Activated CD4-positive, alpha-beta T cell treated with anti-CD3 and anti-CD28 coated beads, Interleukin-2, amount 50 U/mL, for 16 hours (primary cell): ENCODE measurements at regions not wholly inside any gene's neighbourhood (a gene's known extent, or its start where the extent isn't known, plus 50 kb on each side); places are given as distances from the start of the nearest gene placed in this dataset.
"Not testable (repeated sequence)": the region's sequence is repeated elsewhere in the genome, so short reads cannot be mapped to it uniquely, and the experiment has no call there.

Source experiments
- DNase-seq: peaks from one replicate; pipeline ENCODE4 v3.0.0-alpha.2; 2020

DNA sequence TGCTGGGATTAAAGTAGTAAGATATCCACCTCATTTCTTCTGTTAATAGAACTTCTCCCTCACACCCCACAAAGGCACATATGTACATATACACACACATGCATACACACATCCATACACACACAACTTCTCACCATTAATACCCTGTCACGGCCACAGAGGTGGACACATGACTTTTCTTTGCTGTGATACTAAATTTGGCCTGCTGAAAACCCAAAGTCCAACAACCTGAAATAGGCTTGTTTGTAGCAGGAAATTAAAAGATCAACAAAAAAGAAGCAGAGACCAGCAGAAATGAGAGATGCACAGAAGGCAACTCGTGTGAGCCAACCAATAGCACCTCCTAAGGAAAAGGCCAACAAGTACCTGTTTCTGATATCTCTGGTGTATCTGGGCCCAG, 128.7 kb upstream of the PCGF5 start:
- no peak for DNase-seq

DNA sequence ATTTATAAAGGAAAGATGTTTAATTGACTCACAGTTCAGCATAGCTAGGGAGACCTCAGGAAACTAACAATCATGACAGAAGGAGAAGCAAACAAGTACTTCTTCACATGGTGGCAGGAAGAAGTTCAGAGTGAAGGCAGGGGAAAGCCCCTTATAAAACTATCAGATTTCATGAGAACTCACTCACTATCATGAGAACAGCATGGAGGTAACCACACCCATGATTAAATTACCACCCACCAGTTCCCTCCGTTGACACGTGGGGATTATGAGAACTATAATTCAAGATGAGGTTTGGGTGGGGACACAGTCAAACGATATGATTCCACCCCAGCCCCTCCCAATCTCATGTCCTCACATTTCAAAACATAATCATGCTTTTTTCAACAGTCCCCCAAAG, 124.2 kb upstream of the PCGF5 start:
- no peak for DNase-seq

DNA sequence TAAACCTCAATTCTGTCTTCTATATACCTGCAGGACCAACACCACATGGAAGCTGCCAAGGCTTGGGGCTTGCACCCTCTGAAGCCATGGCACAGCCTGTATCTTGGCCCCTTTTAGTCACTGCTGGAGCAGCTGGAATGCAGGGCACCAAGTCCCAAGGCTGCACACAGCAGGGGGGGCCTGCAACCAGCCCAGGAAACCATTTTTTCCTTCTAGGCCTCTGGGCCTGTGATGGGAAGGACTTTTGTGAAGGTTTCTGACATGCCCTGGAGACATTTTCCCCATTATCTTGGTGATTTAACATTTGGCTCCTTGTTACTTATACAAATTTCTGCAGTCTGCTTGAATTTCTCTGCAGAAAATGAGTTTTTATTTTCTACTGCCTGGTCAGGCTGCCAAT, 123.2 kb upstream of the PCGF5 start:
- no peak for DNase-seq

DNA sequence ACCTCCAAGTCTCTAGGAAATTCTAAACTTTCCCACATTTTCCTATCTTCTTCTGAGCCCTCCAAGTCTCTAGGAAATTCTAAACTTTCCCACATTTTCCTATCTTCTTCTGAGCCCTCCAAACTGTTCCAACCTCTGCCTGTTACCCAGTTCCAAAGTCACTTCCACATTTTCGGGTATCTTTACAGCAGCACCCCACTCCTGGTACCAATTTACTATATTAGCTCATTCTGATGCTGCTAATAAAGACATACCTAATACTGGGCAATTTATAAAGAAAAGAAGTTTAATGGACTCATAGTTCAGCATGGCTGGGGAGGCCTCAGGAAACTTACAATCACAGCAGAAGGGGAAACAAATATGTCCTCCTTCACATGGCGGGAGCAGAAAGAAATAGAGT, 122.4 kb upstream of the PCGF5 start:
- not testable (repeated sequence) for DNase-seq

DNA sequence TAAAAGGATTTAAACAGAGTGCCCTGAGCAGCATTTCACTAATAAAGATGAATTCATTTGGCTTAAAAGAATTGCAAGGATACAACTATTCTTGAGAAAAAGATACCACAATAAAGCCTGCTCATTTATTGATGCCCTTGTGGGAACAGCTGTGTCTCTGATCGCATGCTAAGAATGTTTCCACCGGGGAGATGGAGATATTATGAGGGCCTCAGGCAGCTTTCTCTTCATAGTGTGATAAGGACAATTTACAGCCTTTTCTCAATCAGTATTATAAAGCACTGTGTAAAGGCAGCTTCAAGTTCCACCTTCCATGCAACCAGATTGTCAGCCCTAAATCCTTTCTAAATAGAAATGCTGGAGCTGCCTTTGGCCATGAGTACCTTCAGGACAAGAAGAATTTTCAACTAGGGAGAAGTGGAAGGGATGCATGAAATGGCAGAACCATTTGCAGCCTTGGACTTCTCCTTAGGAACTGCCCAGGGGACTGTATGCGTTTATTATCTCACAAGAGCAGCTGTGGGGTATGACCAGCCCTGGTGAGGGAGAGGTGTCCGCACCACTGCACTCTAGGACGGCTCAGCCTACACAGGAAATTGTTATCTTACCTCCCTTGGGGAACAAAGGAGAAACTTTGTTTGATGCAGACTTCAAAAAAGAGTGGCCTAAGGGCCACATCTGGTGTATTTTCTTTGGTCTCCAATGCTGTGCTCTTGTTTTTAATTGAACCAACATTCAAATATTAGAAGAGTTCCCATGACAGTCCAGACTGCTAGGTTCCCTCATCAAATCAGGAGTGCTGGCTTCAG, 116.9 kb upstream of the PCGF5 start:
- DNase-seq = no peak

DNA sequence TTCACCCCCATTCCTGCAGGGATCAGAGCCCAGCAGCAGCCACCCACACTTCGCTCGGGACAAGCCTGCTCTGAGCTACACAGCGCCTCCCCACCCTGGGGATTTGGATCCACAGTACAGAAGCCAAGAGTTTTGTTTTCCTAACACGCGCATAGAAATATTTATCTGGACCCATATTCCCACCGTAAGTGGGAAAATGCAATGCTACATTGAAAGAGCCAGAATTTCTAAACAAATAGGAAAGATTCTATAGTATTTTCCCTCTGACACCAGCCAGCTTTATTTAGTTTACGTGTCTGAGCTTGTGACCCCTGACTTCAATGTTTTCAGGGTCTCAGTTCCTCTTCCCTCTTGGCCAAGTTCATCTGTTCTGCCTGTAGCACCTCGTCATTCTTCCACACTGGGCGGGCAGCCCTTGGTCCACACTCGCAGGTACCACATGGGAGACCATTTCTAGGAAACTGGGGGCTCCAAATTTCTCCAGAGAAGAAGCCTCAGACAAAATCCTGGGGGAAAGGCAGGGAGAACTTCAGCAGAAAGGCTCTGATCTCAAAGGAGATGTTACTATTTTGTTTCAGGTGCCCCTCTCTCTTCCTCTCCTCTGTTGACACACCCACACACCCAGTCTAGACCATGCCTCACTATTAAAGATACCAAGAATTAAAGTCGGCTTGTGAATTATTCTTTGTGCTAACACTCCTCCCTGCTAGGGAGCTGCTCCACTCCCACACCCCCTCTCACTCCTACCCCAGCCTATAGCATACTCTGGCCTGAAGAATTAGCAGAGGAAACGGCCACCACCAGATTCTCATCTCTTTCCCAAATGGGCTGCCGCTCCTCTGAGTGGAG, 116.0 kb upstream of the PCGF5 start:
- no peak for DNase-seq

DNA sequence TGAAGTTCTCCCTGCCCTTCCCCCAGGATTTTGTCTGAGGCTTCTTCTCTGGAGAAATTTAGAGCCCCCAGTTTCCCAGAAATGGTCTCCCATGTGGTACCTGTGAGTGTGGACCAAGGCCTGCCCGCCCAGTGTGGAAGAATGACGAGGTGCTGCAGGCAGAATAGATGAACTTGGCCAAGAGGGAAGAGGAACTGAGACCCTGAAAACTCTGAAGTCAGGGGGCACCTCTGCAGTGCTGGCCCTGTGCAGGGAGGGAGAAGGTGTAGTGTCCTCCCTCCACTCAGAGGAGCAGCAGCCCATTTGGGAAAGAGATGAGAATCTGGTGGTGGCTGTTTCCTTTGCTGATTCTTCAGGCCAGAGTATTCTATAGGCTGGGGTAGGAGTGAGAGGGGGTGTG, 115.2 kb upstream of the PCGF5 start:
- no peak for DNase-seq

DNA sequence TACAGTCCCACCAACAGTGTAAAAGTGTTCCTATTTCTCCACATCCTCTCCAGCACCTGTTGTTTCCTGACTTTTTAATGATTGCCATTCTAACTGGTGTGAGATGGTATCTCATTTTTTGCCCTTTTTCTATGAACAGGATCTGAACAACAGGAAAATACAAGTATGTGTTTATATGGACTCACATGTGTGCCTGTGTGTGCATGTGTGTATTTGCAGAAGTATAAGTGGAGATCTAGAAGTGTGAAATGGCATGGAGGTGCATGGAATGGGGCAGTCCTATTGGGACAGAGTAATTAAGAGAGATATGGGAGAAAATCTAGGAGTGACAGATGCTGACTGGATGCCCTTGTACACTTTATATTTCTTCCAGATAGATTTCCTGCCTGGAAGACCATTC, 111.6 kb upstream of the PCGF5 start:
- no peak for DNase-seq

DNA sequence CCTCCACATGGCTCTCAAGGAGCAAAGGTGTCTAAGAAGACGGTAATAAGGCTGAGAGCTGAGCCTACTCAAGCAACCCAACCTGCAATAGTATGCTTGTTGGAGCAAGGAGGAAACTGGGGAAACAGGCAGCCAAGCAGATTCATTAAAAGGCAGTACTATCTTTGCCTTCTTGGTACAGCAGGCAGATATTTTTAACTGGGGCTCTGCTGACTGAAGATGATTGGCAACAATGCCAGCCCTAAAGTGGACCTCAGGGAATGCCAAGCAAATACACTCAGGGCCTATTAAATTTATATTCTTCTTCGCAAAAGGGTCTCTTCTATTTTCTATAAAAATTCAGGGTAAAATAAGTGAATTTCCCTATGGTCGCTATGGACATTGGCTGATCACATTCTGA, 109.4 kb upstream of the PCGF5 start:
- DNase-seq = no peak

DNA sequence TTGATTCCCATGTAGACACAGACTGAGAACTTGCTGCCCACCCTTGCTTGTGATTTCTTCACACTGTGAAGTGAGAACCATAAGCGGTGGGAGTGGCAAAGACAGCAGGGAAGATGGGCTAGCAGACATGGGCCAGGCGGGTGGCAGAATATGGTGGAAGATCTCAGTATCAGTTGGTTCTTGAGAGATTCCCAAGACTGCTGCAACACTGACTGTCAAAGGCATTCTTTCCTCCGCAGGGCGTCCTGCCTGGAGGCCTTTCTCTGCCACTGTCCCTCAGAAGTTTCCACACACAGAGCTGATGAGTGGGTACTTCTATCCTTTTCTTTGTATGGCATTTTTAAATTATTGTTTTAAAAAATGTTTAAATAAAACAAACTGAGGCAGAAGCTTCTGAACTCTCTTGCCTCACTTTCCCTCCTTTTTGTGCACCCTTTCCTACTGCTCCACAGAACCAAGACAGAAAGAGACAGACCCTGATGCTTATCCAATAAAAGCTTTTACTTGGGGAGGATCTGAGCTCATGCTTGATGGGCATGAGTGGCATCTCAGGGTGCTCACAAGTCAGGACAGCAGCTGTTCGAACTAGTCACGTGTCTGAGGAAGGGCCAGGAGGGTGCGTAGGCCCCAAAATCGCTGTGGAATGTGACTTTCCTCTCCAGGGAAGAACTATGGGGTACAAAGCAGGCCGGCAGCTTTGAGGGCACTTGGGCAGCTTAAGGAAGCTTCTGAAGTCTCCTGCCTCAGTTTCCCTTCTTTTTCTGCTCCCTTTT, 104.7 kb upstream of the PCGF5 start:
- DNase-seq = no peak

DNA sequence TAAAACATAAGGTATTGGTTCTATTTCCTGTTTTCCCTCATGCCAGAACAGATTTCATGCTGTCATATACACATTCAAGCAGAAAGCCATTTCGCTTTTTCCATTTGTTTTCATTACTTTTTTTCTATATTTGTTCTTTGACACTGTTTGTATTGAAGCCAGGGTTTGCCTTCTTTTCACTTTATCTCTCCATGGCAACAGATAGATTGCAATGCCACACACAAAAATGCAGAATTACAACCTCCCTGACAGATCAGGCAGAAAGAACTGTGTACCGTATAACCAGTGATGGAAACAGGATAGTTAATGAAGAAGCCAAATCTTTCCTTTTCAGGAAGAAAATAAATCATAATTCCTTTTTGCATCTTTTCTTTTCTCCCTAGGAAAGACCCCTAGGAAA, 103.0 kb upstream of the PCGF5 start:
- no peak for DNase-seq

DNA sequence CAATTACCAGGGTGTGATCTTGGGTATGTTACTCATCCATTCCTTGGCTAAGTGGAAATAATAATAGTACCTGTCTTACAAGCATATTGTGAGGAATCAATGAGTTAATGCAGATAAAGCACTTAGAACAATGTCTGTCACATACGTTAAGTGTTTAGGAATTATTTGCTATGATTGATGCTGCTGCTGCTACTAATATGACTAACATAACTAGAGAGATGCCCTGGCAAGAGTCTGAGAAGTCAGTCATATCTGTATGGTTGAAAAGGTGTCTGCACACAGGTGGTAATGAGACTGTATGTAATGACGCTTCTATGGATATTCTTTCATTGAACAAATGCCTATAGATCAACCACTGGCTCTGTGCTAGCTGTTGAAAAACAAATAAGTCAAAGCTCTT, 100.1 kb upstream of the PCGF5 start:
- no peak for DNase-seq

DNA sequence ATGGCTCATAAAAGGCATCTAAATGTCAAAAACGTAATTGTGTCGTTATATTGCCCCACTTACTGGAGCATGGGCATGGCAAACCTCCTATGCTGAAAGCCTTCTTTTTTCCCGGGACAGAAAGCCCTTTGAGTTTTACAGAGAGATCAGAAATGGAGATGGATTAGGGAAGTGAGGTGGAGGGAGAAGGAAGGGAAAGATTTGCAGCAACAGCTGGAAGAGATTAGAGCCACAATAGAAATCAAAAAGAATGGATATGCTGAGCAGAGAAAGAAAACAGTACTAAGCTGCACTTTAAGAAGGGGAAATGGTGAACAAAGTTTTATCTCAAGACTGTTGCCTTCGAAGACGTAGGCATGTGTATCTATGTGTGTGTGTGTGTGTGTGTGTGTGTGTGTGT, 97.2 kb upstream of the PCGF5 start:
- DNase-seq = no peak

DNA sequence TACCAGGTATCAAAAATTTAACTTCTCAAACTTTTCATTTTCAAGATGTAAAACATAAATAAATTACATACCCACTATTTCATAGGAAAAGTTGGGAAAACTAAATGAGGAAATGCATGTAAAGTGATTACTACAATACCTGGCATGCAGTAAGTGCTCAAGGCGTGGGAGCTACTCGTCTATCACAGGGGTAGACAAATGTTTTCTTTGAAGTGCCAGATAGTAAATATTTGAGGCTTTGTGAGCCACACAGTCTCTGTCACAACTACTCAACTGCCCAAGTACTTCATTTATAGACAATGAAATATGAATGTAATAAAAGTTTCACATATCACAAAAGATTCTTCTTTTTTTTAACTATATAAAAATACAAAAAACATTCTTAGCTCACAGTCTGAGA, 96.4 kb upstream of the PCGF5 start:
- DNase-seq = no peak

DNA sequence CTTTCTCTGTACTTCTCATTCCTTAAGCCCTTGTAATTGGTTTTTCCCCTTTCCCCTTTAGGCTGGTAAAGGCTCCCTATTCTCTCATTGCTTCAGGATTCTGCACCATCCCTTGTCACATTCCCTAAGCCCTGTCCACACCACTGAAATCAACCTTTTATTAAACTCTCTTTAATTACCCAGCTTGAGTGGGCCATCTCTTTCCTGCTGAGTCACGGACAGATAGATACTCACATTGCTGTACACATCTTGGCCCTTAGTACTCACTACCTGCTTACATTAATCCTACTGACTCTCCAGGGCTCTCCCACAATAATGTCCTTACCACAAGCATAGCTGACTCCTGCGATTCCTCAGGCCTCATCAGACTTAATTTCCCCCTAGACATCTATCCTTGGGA, 94.0 kb upstream of the PCGF5 start:
- DNase-seq = no peak

DNA sequence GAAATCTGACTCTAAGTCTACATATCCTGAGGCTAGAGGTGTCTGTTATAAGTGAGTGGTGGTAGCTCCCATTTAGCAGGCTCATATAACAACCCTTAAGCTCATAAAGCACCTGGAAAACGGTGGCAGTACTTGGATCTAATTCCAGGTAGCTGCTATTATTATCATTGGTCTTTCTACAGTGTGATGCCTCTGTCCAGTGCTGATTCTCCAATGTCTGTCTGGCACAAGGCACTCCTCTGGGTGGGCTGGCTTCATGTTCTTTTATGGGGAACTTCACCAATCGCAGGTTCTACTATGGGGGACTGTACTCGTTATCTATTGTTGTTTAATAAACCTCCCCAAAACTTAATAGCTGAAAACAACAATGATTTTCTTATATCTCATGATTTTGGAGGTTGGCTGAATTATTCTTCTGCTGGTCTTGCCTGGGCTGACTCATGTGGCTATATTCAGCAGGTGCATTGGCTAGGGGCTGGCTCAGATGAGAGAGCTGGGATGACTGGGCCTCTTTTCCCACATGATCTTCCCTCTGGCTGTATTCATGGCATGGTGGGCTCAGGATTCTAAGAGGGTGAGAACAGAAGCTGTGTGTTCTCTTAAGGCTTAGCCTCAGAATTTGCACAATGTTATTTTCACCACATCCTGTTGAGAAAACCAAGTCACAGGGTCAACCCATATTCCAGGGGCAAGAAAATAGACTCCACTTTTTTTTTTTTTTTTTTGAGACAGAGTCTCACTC, 93.0 kb upstream of the PCGF5 start:
- DNase-seq = no peak

DNA sequence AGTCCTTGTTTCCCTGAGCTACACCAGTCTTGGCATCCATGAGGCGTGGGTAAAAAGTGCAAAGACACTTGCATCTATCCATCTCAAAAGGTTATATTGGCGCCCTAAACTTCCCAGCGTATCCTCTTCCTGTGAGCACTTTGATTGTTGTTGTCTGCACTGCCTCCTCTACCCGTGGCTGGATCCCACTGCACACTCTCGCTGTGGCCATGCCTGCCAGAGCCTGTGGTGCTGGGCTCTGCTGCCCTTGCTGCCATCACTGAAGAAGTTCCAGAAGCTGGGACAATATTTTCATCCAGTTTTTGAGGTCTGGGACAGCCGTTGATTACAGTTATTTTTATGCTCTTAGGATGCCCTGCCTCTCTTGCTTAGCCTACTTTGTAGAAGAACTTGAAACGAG, 85.3 kb upstream of the PCGF5 start:
- DNase-seq = no peak

DNA sequence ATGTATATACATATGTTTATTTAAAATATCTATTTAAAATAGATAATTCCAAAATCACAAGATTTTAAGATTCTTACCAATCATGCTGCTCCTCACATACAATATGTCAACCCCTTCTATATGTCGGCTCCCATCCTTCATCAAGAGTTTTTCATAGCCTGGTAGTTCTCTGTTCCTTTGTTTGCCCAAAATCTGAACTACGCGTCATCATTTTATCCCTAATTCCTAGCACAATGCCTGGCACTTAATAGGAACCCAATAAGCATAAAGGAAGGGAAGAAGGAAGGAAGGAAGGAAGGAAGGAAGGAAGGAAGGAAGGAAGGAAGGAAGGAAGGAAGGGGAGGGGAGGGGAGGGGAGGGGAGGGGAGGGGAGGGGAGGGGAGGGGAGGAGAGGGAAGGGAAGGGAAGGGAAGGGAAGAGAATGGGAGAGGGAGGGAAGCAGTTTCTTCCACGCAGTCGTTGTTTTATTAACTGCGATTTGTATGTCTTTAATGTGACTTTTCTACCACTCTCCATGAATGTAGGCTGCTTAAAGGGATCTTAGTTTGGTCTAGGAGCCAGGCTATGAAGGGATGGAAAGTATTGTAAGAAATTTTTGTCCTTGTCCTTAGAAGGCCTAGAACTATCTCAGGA, 83.3 kb upstream of the PCGF5 start:
- no peak for DNase-seq

DNA sequence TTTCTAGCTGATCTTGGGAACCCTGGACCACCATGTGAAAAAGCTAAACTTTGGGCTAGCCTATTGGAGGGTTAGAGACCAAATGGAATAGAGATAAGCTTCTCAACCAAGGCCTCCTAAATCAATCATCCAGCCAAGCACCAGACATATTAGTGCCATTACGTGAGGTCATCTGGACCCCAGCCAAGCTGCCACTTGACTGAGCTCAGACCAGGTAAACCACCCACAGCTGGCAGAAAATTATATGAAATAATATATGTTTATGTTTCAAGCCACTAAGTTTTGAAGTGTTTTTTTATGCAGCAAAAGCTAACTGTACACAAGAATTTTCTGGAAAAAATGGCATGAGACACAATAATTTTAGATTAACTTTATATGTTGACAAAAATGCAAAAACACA, 82.6 kb upstream of the PCGF5 start:
- DNase-seq = no peak

DNA sequence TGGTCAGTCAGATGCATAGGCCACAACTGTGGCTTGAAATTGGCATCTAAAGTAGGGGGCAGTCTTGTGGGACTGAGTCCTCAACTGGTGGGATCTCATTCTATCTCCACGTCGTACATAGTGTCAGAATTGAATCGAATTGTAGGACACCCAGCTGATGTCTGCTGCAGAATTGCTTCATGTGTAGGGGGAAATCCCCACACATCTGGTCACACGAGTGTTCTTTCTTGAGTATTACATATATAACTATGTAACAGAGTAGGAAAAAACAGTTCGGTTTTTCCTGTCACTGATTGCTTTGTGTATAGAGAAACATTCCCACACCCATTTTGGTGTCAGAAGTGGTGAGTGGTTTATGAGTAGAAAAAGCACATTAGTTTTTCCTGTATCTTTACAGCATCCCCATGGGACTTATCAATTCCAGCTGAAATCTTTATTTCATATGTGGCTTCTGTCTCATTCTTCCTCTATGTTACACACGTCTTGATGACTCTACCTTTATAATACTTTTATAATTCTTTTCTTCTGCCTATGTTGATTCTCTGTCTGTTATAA, 79.4 kb upstream of the PCGF5 start:
- no peak for DNase-seq

DNA sequence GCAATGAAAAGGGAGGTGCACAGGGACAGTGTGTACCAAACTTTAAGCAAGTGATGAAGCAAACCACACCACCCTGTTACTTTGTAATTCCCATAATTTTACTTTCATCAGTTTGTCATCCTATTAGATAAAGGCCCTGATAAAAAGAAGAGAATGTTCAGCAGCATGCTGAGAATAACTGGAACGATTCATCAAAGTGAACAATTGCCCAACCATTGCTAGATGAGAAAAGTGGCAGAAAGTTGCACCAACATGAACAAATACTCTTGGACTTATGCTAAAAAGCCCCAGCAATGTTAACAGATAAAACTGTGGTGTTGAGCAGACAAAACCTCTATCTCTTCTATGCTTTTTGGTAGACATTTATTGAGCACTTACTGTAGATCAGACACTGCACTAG, 75.5 kb upstream of the PCGF5 start:
- no peak for DNase-seq

DNA sequence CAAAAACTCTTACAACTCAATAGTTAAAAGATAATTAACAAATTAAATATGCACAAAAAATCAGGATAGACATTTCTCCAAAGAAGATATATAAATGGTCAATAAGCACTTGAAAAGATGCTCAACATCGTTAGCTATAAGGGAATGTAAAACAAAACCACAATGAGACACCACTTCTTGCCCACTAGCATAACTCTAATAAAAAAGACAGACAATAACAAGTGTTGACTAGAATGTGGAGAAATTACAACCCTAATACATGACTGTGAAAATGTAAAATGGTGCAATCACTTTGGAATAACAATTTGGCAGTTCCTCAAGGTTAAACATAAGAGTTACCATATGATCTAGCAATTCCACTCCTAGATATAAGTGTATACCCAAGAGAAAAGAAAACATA, 74.3 kb upstream of the PCGF5 start:
- DNase-seq = no peak
